PC-3 (cell line): ENCODE measurements at regions not wholly inside any gene's neighbourhood (a gene's known extent, or its start where the extent isn't known, plus 50 kb on each side); places are given as distances from the start of the nearest gene placed in this dataset.

Source experiments
- ATAC-seq: fragments of 200-7000 bp; cut with Tn5 transposase; 2 replicates; pipeline ENCODE4 v1.9.1; 2020; ENCODE audit warnings: mild to moderate bottlenecking, moderate library complexity
- BruUV-seq: library from RNA; stranded (reverse); fragments of 400-500 nt; replicated peaks from 2 replicates; lab custom pipeline; 2021; lab: Mats Ljungman, UMichigan
- CTCF ChIA-PET: fragments of 300-600 bp; sonication (Branson Sonifier 250); formaldehyde crosslinking; loops from one replicate; lab custom pipeline; 2022; ENCODE audit warnings: antibody characterized with exemption; lab: Charles Lee
- POLR2A ChIA-PET: fragments of 300-600 bp; sonication (Branson Sonifier 250); formaldehyde crosslinking; loops from one replicate; lab custom pipeline; 2022; ENCODE audit warnings: antibody characterized with exemption; ENCODE audit not compliant: unreplicated experiment; lab: Charles Lee
- DNase-seq: peaks from one replicate; pipeline ENCODE4 v3.0.0-alpha.2; 2015
- H2AFZ ChIP-seq: fragments of 300-600 bp; sonication (generic); 2 replicates; pipeline ENCODE4 v1.6.0; 2016; ENCODE audit warnings: antibody characterized with exemption, low read length
- H3F3A ChIP-seq: fragments of 300-600 bp; sonication (generic); one replicate; pipeline ENCODE4 v1.6.0; 2017; ENCODE audit warnings: antibody characterized with exemption, low read length, control low read depth, mild to moderate bottlenecking; ENCODE audit not compliant: unreplicated experiment
- H3K27ac ChIP-seq: fragments of 300-600 bp; sonication (generic); 2 replicates; pipeline ENCODE4 v1.5.1; 2016; ENCODE audit warnings: mild to moderate bottlenecking, low read length
- H3K27me3 ChIP-seq: fragments of 300-600 bp; sonication (generic); 2 replicates; pipeline ENCODE4 v1.6.1; 2016; ENCODE audit warnings: low read length, mixed read lengths
- H3K36me3 ChIP-seq: fragments of 300-600 bp; sonication (generic); 2 replicates; pipeline ENCODE4 v1.6.1; 2016; ENCODE audit warnings: low read depth, mixed run types, low read length, mixed read lengths
- H3K4me1 ChIP-seq: fragments of 300-600 bp; sonication (generic); 2 replicates; pipeline ENCODE4 v1.5.1; 2016; ENCODE audit warnings: low read length; ENCODE audit not compliant: insufficient read depth
- H3K4me2 ChIP-seq: fragments of 300-600 bp; sonication (generic); 2 replicates; pipeline ENCODE4 v1.6.0; 2016; ENCODE audit warnings: low read length
- H3K4me3 ChIP-seq: fragments of 300-600 bp; sonication (generic); 2 replicates; pipeline ENCODE4 v1.5.1; 2016; ENCODE audit warnings: mild to moderate bottlenecking, low read length, mixed read lengths
- H3K79me2 ChIP-seq: fragments of 300-600 bp; sonication (generic); 2 replicates; pipeline ENCODE4 v1.6.1; 2017; ENCODE audit warnings: low read length, mixed read lengths
- H3K9ac ChIP-seq: fragments of 300-600 bp; sonication (generic); 2 replicates; pipeline ENCODE4 v1.6.0; 2016; ENCODE audit warnings: mild to moderate bottlenecking, low read length
- H3K9me2 ChIP-seq: fragments of 300-600 bp; sonication (generic); replicated peaks from 2 replicates; pipeline ENCODE4 v1.6.1; 2016; ENCODE audit warnings: mixed run types, low read length, mixed read lengths
- H3K9me3 ChIP-seq: fragments of 300-600 bp; sonication (generic); 2 replicates; pipeline ENCODE4 v1.6.1; 2016; ENCODE audit warnings: low read length, mixed read lengths
- H4K20me1 ChIP-seq: fragments of 300-600 bp; sonication (generic); 2 replicates; pipeline ENCODE4 v1.6.1; 2016; ENCODE audit warnings: low read length, mixed read lengths
- EZH2 ChIP-seq: fragments of 300-600 bp; sonication (generic); IDR thresholded peaks from one replicate; pipeline ENCODE4 v1.6.1; 2017; ENCODE audit warnings: antibody characterized with exemption, mild to moderate bottlenecking, low read length; ENCODE audit not compliant: unreplicated experiment
- EZH2phosphoT487 ChIP-seq: fragments of 300-600 bp; sonication (generic); IDR thresholded peaks from 2 replicates; pipeline ENCODE4 v1.6.1; 2018; ENCODE audit warnings: mild to moderate bottlenecking, antibody characterized with exemption, low read length, borderline replicate concordance
- intact Hi-C: fragments of 100-400 bp; cut with micrococcal nuclease; formaldehyde crosslinking; loops from 2 replicates; pipeline ENCODE4 v1.9.0; 2023
- TF ChIP-seq, protein P1 (sequence below): fragments of 300-600 bp; sonication (generic); conservative IDR thresholded peaks from 2 replicates; pipeline ENCODE4 v1.5.1; 2017; ENCODE audit warnings: antibody characterized with exemption, low read depth, mild to moderate bottlenecking, low read length

- H2AFZ ChIP-seq: no peak overlapping the region
- H3K4me1 ChIP-seq: no peaks in the 10 kb centered on the region
- intact Hi-C loops: no loop called here
- H3K4me3 ChIP-seq: no peak overlapping the region
- no TSS peak for BruUV-seq
- no peak overlapping the region for H3K4me2 ChIP-seq
- H3K9me2 ChIP-seq: no peaks in the 10 kb centered on the region
- H3K9ac ChIP-seq: no peak overlapping the region
- no peaks in the 10 kb centered on the region for H3K9me3 ChIP-seq
- CTCF ChIA-PET: no interaction called here
- TF ChIP-seq, protein P1, sequence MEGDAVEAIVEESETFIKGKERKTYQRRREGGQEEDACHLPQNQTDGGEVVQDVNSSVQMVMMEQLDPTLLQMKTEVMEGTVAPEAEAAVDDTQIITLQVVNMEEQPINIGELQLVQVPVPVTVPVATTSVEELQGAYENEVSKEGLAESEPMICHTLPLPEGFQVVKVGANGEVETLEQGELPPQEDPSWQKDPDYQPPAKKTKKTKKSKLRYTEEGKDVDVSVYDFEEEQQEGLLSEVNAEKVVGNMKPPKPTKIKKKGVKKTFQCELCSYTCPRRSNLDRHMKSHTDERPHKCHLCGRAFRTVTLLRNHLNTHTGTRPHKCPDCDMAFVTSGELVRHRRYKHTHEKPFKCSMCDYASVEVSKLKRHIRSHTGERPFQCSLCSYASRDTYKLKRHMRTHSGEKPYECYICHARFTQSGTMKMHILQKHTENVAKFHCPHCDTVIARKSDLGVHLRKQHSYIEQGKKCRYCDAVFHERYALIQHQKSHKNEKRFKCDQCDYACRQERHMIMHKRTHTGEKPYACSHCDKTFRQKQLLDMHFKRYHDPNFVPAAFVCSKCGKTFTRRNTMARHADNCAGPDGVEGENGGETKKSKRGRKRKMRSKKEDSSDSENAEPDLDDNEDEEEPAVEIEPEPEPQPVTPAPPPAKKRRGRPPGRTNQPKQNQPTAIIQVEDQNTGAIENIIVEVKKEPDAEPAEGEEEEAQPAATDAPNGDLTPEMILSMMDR: no peak
- no peak for TF ChIP-seq EZH2phosphoT487
- TF ChIP-seq EZH2: no peak
- H3K79me2 ChIP-seq: no peaks in the 10 kb centered on the region
- no peaks in the 10 kb centered on the region for H3K27me3 ChIP-seq
- H4K20me1 ChIP-seq: no peaks in the 10 kb centered on the region
- H3K36me3 ChIP-seq: no peaks in the 10 kb centered on the region
- no peaks in the 10 kb centered on the region for H3F3A ChIP-seq
- POLR2A ChIA-PET: no interaction called here
- no peak for DNase-seq
- no peak for ATAC-seq
- no peak overlapping the region for H3K27ac ChIP-seq
Observed at GRCh38 chr1:181178241-181178879, 89.9 kb downstream of the IER5 start.

- BruUV-seq: no TSS peak
- intact Hi-C loops: no loop called here
- no peak for ATAC-seq
- Histone ChIP-seq H4K20me1 (no peaks in the 10 kb centered on the region), H3K27ac (no peak overlapping the region), H3F3A (no peaks in the 10 kb centered on the region), H3K4me3 (no peak overlapping the region), H3K36me3 (no peaks in the 10 kb centered on the region), H3K9me2 (no peaks in the 10 kb centered on the region), H3K9ac (no peak overlapping the region), H3K79me2 (no peaks in the 10 kb centered on the region), H3K27me3 (no peaks in the 10 kb centered on the region), H3K4me1 (no peaks in the 10 kb centered on the region), H3K9me3 (no peaks in the 10 kb centered on the region), H2AFZ (no peak overlapping the region), H3K4me2 (no peak overlapping the region)
- DNase-seq: no peak
- POLR2A ChIA-PET: no interaction called here
- TF ChIP-seq EZH2 (no peak), EZH2phosphoT487 (no peak)
- TF ChIP-seq, protein P1: no peak
- CTCF ChIA-PET: no interaction called here
Observed at GRCh38 chr1:181179279-181179986, 90.9 kb downstream of the IER5 start.

DNA sequence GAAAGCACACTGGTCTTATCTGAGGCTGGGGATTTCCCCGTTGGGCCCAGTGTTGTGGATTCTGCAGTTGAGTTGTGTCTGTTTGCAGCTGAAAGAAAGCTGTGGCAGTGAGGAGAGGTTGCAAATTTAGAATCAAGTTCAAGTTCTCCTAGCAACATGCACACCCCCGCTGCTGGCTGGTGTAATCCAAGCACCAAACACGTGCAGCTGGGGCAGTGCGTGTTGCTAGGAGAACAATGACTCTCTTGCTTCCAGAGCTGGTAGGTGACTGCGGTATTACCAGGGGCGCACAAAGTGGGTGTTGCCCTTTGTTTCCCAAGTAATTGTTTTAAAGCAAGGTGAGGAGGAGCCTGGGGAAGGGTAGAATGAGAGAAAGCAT lies 91.5 kb downstream of the IER5 start:
- H3K27ac ChIP-seq: no peak overlapping the region
- H3K27me3 ChIP-seq: no peaks in the 10 kb centered on the region
- no peaks in the 10 kb centered on the region for H3K36me3 ChIP-seq
- intact Hi-C loops: no loop called here
- POLR2A ChIA-PET: no interaction called here
- no peaks in the 10 kb centered on the region for H4K20me1 ChIP-seq
- H3K9ac ChIP-seq: no peak overlapping the region
- no peaks in the 10 kb centered on the region for H3K9me2 ChIP-seq
- ATAC-seq: no peak
- TF ChIP-seq EZH2phosphoT487: no peak
- TF ChIP-seq EZH2: no peak
- TF ChIP-seq, protein P1: no peak
- no peak overlapping the region for H3K4me3 ChIP-seq
- no peaks in the 10 kb centered on the region for H3K79me2 ChIP-seq
- no peaks in the 10 kb centered on the region for H3K4me1 ChIP-seq
- no TSS peak for BruUV-seq
- H3K4me2 ChIP-seq: no peak overlapping the region
- H2AFZ ChIP-seq: no peak overlapping the region
- no peaks in the 10 kb centered on the region for H3F3A ChIP-seq
- no peak for DNase-seq
- CTCF ChIA-PET: no interaction called here
- no peaks in the 10 kb centered on the region for H3K9me3 ChIP-seq
